RWPE1 (cell line): ENCODE measurements at regions not wholly inside any gene's neighbourhood (a gene's known extent, or its start where the extent isn't known, plus 50 kb on each side); places are given as distances from the start of the nearest gene placed in this dataset.
A peak's percentile ranks its signal among the peaks of the same experiment; 100 is the strongest.
"Not testable (repeated sequence)": the region's sequence is repeated elsewhere in the genome, so short reads cannot be mapped to it uniquely, and the experiment has no call there.

Experiments used
- CTCF ChIA-PET: fragments of 350-600 bp; sonication (Branson Sonifier 250); formaldehyde crosslinking; extraction: SDS; loops from one replicate; lab custom pipeline; 2021; lab: Yijun Ruan, JAX
- POLR2A ChIA-PET: fragments of 400-600 bp; formaldehyde crosslinking; extraction: SDS; loops from one replicate; lab custom pipeline; 2020; ENCODE audit warnings: antibody characterized with exemption; ENCODE audit not compliant: low non-redundant PET; lab: Yijun Ruan, JAX
- DNase-seq: peaks from one replicate; pipeline ENCODE4 v3.0.0; 2012; ENCODE audit warnings: low spot score
- H3K27ac ChIP-seq: fragments of 450-650 bp; 2 replicates; pipeline ENCODE4 v1.5.1; 2017
- TF ChIP-seq, protein P1 (sequence below): fragments of 450-650 bp; conservative IDR thresholded peaks from 2 replicates; pipeline ENCODE4 v1.5.1; 2017; ENCODE audit warnings: low read depth, mild to moderate bottlenecking

DNA sequence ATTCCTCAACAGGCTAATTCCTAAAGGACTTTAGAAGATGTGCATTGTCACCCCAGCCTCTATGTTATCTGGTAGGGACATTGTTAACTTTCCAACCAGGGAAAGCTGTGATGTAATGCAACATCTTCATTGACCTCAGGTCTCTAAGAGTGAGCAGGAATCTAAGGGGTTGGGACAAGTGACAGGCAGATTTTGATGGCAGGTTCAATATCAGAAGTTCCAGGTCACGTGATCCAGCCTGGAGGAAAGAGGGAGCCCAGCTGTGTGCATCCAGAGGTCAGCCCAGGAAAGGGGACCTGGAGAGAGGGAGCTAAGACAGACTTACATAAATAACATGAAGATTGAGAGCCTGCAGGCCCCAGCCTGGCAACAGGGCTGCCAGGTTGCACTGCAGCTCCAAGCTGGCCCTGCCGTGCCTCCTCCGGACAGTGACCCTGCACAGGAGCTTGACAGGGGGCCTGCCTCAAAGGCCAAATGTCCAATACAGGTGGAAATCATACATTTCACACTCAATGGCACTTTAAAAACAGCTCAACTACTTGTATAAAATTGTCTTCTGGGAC, 262.2 kb upstream of the MGAT5 start:
- no peak overlapping the region for H3K27ac ChIP-seq
- DNase-seq, result no peak
- ChIA-PET POLR2A (no interaction called here), CTCF (interaction anchor here (0.6 kb wide), 1 partner anchor 1097 kb away, joined by 3 read pairs; no protein-coding TSS in a partner anchor)
- TF ChIP-seq, protein P1, sequence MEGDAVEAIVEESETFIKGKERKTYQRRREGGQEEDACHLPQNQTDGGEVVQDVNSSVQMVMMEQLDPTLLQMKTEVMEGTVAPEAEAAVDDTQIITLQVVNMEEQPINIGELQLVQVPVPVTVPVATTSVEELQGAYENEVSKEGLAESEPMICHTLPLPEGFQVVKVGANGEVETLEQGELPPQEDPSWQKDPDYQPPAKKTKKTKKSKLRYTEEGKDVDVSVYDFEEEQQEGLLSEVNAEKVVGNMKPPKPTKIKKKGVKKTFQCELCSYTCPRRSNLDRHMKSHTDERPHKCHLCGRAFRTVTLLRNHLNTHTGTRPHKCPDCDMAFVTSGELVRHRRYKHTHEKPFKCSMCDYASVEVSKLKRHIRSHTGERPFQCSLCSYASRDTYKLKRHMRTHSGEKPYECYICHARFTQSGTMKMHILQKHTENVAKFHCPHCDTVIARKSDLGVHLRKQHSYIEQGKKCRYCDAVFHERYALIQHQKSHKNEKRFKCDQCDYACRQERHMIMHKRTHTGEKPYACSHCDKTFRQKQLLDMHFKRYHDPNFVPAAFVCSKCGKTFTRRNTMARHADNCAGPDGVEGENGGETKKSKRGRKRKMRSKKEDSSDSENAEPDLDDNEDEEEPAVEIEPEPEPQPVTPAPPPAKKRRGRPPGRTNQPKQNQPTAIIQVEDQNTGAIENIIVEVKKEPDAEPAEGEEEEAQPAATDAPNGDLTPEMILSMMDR, result no peak

DNA sequence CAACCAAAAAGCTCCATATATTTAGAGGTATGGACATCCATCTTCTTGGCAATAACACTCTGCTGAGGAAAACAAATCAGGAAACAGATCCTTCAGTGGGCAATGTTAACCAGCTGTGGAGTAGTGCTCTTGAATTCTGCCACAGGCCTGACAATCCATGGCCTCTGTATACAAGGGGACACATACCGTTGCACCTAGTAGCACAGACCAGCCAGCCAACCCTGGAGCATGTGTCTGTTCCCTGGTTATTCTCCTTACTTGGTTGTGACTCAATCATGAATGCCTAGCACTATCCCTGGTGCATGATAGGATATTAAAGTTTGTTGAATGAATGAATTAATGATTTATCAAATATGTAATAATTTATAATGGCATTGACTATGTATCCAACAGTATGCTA, 261.4 kb upstream of the MGAT5 start:
- ChIA-PET CTCF (no interaction called here), POLR2A (no interaction called here)
- no peak for DNase-seq
- H3K27ac ChIP-seq, result no peak overlapping the region
- TF ChIP-seq, protein P1, result no peak

DNA sequence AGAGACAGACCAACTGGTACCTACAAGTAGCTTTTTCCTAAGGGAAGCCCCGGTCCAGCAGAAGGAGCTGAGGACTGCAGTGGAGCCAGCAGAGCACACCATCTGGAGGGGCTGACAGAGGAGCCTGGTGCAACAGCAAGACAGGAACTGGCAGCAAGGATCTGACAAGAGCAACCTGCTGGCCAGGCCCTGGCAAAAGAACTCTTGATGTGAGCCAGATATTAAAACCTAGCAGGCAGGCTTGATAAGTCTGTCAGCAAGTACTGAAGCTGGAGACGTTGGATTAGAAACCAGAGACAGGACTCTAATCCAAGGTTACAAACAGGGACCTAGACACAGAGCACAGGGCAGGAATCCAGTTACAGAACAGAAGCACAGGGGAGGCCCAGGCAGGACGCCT, 260.7 kb upstream of the MGAT5 start:
- DNase-seq, result no peak
- CTCF ChIA-PET, result no interaction called here
- no peak overlapping the region for H3K27ac ChIP-seq
- POLR2A ChIA-PET, result no interaction called here
- TF ChIP-seq, protein P1, result no peak

DNA sequence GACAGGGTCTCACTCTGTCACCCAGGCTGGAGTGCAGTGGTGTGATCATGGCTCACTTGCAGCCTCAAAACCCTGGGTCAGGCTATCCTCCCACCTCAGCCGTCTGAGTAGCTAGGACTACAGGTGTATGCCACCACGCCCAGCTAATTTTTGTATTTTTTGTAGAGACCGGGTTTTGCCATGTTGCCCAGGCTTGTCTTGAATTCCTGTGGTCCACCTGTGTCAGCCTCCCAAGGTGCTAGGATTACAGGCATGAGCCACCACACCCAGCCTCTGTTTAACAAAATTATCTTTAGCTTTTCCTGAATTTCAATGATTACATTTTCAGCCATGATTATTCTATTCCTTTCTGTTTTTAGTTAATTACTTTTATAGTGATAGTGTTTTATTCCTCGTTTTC, 255.1 kb upstream of the MGAT5 start:
- POLR2A ChIA-PET, H3K27ac ChIP-seq, CTCF ChIA-PET: not testable (repeated sequence)
- DNase-seq, result peak; percentile 8

DNA sequence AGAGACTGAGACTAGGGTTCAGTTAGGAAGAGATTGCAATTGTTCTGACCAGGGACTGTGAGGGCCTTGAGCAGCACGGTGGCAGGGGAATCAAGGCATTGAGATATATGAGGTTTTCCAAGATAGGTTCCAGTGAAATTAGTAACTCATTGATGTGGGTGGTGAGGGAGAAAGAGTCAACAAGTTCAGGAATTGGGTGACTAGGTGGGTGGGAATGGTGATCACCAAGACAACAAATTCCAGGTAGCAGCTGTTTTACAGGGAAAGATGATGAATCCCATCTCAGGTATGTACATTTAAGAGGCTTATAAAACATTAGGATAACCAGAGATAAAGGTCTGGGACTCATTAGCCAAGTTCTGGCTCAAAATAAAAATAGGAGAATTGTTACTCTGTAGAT, 251.5 kb upstream of the MGAT5 start:
- H3K27ac ChIP-seq, result no peak overlapping the region
- POLR2A ChIA-PET, result no interaction called here
- TF ChIP-seq, protein P1, result no peak
- DNase-seq, result peak; percentile 71
- CTCF ChIA-PET, result interaction anchor here (0.6 kb wide), 1 partner anchor 138 kb away, joined by 3 read pairs; no protein-coding TSS in a partner anchor

DNA sequence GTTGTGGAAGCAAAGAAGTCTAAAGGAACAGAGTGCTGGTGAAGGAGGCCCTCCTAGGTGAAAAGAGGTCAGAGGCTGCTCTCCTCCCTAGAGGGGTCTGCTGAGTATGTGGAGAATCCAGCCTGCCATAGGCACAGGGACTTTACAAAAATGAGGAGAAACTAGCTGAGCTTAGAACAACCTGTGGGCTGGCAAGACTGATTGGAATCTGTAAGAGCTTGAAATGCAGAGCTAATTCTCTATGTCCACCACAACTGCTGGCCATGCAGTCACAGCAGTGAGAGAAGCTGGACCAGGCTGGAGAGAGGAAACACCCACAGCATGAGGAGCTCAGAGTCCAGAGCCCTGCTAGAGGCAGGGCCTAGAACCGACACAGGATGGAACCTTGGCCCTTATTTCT, 251.0 kb upstream of the MGAT5 start:
- TF ChIP-seq, protein P1, result no peak
- ChIA-PET POLR2A (no interaction called here), CTCF (interaction anchor here (0.6 kb wide), 1 partner anchor 137 kb away, joined by 3 read pairs; no protein-coding TSS in a partner anchor)
- no peak overlapping the region for H3K27ac ChIP-seq
- DNase-seq, result no peak

DNA sequence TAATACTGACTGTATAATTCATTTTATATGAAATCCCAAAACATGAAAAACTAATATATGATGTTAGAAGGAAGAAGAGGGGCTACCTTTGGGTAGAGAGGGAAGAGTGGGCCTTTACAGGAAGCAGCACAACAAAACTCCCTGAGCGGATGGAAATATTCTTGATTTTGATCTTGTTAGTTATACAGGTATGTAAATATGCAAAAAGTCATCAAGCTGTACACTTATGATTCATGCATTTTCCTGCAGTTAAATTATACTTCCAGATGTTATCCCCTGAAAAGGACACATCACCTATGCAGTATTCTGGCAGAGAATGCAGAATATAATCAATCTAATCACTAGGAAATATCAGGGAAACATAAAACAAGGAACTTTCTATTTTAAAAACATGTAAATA, 249.4 kb upstream of the MGAT5 start:
- TF ChIP-seq, protein P1, result no peak
- CTCF ChIA-PET, result interaction anchor here (0.7 kb wide), 1 partner anchor 439 kb away, joined by 4 read pairs; no protein-coding TSS in a partner anchor
- no peak overlapping the region for H3K27ac ChIP-seq
- POLR2A ChIA-PET, result no interaction called here
- DNase-seq, result no peak
